ENCODE measurements at regions not wholly inside any gene's neighbourhood (a gene's known extent, or its start where the extent isn't known, plus 50 kb on each side); places are given as distances from the start of the nearest gene placed in this dataset.

DNA sequence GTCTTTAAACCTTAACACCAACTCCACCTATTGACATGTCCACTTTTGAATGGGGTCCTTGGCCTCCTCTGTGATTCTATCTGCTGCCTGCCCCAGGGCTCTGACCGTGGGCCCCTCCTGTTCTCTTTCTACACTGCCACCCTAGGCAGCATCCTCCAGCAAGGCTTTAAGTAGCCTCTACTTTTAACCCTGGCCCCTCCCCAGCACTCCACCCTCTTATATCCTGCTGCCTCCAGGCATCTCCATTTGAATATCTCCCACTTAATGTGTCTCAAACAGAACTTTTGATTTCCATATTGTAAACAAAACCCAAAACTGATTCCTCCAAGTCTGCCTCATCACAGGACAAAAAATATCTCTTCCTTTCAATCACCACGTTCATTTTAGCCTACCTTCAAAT is 90.5 kb upstream of the ARHGAP32 start:
- Histone ChIP-seq H3K36me3 (replicated peaks in 1 of 2; ENCODE audit: control insufficient read depth in 2 of 2, insufficient read depth in 2 of 2, low read length in 2 of 2) (no peaks in the 10 kb centered on the region), H4K8ac (ENCODE audit: low read depth, low read length) (no peak overlapping the region), H4K91ac (ENCODE audit: low read depth, low read length, poor library complexity) (no peak overlapping the region), H2BK5ac (ENCODE audit: low read length) (no peak overlapping the region), H2BK15ac (ENCODE audit: low read length) (no peak overlapping the region), H3K9me3 (replicated peaks in 1 of 2; ENCODE audit: control insufficient read depth in 2 of 2, insufficient read depth in 1 of 2, low read depth in 1 of 2, low read length in 2 of 2) (no peaks in the 10 kb centered on the region), H3K4me3 (ENCODE audit: low read length in 2 of 2) (no peak overlapping the region), H3K14ac (ENCODE audit: low read length) (no peak overlapping the region), H3K18ac (ENCODE audit: low read length) (no peak overlapping the region), H3K4me2 (ENCODE audit: insufficient read depth, low read length, poor library complexity, severe bottlenecking) (no peak overlapping the region), H3K9ac (ENCODE audit: low read depth, low read length, poor library complexity) (no peak overlapping the region), H3K4ac (ENCODE audit: low read length) (no peak overlapping the region), H2AK5ac (ENCODE audit: low read depth, low read length) (no peak overlapping the region), H3K79me1 (ENCODE audit: low read depth, low read length) (no peaks in the 10 kb centered on the region), H3K4me1 (ENCODE audit: control insufficient read depth in 2 of 2, insufficient read depth in 1 of 2, low read depth in 1 of 2, low read length in 2 of 2) (peaks cover 2 to 21% of the 10 kb centered on the region in 2 donors), H2BK12ac (ENCODE audit: low read length) (no peak overlapping the region), H3K27ac (replicated peaks; ENCODE audit: low read length) (no peak overlapping the region), H3K23ac (ENCODE audit: low read depth, low read length, poor library complexity) (no peak overlapping the region), H3K27me3 (ENCODE audit: control insufficient read depth in 3 of 3, insufficient read depth in 3 of 3, low read depth in 1 of 3, low read length in 3 of 3) (no peaks in the 10 kb centered on the region), H2BK120ac (ENCODE audit: low read depth, low read length) (no peak overlapping the region), H2AFZ (ENCODE audit: low read length) (no peak overlapping the region)
- no peak for DNase-seq (ENCODE audit: low spot score)
- WGBS, 2 donors (ENCODE audit: extremely low coverage in 2 of 2, insufficient read length in 2 of 2, insufficient replicate concordance in 1 of 2): no CpG with 5 or more reads among the region's 2 CpGs

DNA sequence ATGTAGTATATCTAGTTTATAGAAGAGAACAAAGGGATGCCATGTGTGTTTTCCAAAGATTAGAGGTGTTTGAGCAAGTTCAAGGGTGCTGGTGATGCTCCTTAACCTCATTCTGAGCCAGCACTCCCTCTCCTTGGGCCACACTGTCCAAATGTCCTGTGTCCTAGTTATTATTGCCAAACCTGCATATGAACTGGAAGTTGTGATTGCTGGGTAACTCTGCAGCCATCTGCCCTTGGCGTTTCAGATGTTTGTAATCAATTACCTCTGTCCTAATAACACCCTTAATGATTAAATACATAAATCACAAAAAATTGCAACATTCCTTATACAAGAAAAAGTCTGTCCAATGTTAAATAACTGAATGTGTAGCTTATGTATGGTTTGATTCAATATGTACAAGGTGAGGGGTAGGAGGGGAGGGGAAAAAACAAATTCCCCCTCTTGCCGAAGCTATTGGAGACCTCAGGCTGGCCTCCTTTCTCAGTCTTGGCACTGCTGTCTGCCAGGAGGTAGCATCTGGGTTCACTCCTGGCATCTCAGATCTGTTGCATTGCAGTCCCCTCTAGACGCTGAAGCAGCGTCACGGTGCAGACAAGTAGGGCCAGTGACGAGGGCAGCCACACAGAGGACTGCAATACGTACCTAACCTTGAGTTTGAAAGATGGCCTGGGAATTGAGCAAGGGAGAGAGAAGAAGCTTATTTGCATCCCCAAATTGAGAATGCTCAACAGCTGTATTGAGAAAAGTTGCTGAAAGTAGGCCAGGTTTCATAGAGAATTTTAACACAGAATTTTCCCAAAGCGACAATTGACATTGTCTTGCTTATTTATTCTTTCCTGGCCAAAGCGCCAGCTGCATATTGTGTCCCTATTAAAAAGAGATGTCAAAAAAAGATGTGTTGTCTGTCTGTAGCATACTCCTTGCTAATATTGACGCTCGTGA is 89.6 kb upstream of the ARHGAP32 start:
- Histone ChIP-seq H4K8ac (ENCODE audit: low read depth, low read length) (no peak overlapping the region), H3K4me1 (ENCODE audit: control insufficient read depth in 2 of 2, insufficient read depth in 1 of 2, low read depth in 1 of 2, low read length in 2 of 2) (peaks cover 2 to 14% of the 10 kb centered on the region in 2 donors), H2AFZ (ENCODE audit: low read length) (no peak overlapping the region), H3K36me3 (replicated peaks in 1 of 2; ENCODE audit: control insufficient read depth in 2 of 2, insufficient read depth in 2 of 2, low read length in 2 of 2) (no peaks in the 10 kb centered on the region), H3K79me1 (ENCODE audit: low read depth, low read length) (no peaks in the 10 kb centered on the region), H4K91ac (ENCODE audit: low read depth, low read length, poor library complexity) (no peak overlapping the region), H2BK5ac (ENCODE audit: low read length) (no peak overlapping the region), H2AK5ac (ENCODE audit: low read depth, low read length) (no peak overlapping the region), H3K14ac (ENCODE audit: low read length) (no peak overlapping the region), H2BK120ac (ENCODE audit: low read depth, low read length) (no peak overlapping the region), H2BK12ac (ENCODE audit: low read length) (no peak overlapping the region), H3K18ac (ENCODE audit: low read length) (no peak overlapping the region), H3K4me2 (ENCODE audit: insufficient read depth, low read length, poor library complexity, severe bottlenecking) (no peak overlapping the region), H3K4ac (ENCODE audit: low read length) (no peak overlapping the region), H3K9ac (ENCODE audit: low read depth, low read length, poor library complexity) (no peak overlapping the region), H3K27me3 (ENCODE audit: control insufficient read depth in 3 of 3, insufficient read depth in 3 of 3, low read depth in 1 of 3, low read length in 3 of 3) (no peaks in the 10 kb centered on the region), H3K4me3 (ENCODE audit: low read length in 2 of 2) (no peak overlapping the region), H2BK15ac (ENCODE audit: low read length) (no peak overlapping the region), H3K9me3 (replicated peaks in 1 of 2; ENCODE audit: control insufficient read depth in 2 of 2, insufficient read depth in 1 of 2, low read depth in 1 of 2, low read length in 2 of 2) (no peaks in the 10 kb centered on the region), H3K27ac (replicated peaks; ENCODE audit: low read length) (no peak overlapping the region), H3K23ac (ENCODE audit: low read depth, low read length, poor library complexity) (no peak overlapping the region)
- WGBS, 2 donors (ENCODE audit: extremely low coverage in 2 of 2, insufficient read length in 2 of 2, insufficient replicate concordance in 1 of 2): no CpG with 5 or more reads among the region's 11 CpGs
- DNase-seq (ENCODE audit: low spot score): no peak

DNA sequence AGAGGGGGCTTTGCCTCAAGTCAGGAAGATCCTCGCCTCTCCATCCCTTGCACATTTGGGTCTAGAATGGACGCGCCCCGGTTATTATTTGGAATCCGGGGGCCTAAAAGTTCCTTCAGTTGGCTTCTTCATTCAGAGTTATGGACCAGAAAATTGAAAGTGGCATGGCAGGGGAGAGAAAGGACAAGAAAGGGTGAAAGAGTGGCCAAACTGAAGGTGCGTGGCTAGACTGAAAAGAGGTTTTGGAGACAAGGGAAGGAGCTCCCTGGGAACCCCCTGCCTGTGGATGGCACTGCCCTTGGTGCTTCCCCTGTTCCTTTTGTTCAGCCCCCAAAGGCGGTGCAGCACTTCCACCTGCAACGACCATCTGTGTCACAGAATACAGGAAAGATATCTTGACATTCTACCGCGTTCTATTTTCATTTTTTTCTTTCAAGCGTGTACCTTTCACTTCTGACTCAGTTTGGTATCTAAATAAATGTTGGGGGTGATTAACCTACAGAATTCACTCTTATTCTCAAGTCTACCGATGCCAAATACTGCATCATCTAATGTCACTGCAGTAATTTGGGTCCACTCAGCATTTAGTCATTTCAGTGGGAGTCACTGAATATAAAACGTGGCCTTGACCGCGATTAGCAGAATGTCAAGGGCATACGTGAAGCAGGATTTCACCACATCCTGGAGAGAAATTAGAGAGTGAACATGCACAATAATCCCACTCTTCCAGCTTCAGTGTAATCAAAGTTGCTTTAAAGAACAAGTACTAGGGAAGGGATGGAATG is 88.1 kb upstream of the ARHGAP32 start:
- peak overlapping the region; percentile 49 for H3K23ac ChIP-seq (ENCODE audit: low read depth, low read length, poor library complexity)
- no peak overlapping the region for H2AK5ac ChIP-seq (ENCODE audit: low read depth, low read length)
- no peak overlapping the region for H2BK5ac ChIP-seq (ENCODE audit: low read length)
- H3K4me2 ChIP-seq (ENCODE audit: insufficient read depth, low read length, poor library complexity, severe bottlenecking): peak overlapping the region; percentile 97
- H4K91ac ChIP-seq (ENCODE audit: low read depth, low read length, poor library complexity): no peak overlapping the region
- no peak overlapping the region for H4K8ac ChIP-seq (ENCODE audit: low read depth, low read length)
- H3K4me1 ChIP-seq (ENCODE audit: control insufficient read depth in 2 of 2, insufficient read depth in 1 of 2, low read depth in 1 of 2, low read length in 2 of 2): peaks cover 2 to 15% of the 10 kb centered on the region in 2 donors
- H2AFZ ChIP-seq (ENCODE audit: low read length): peak overlapping the region; percentile 95
- peak overlapping the region; percentile 70 for H2BK15ac ChIP-seq (ENCODE audit: low read length)
- H3K14ac ChIP-seq (ENCODE audit: low read length): no peak overlapping the region
- H3K27me3 ChIP-seq (ENCODE audit: control insufficient read depth in 3 of 3, insufficient read depth in 3 of 3, low read depth in 1 of 3, low read length in 3 of 3): no peaks in the 10 kb centered on the region
- peak overlapping the region; percentile 82 to 85 for H3K4me3 ChIP-seq (ENCODE audit: low read length in 2 of 2)
- no peak overlapping the region for H2BK12ac ChIP-seq (ENCODE audit: low read length)
- H3K18ac ChIP-seq (ENCODE audit: low read length): peak overlapping the region; percentile 98
- WGBS, 2 donors (ENCODE audit: extremely low coverage in 2 of 2, insufficient read length in 2 of 2, insufficient replicate concordance in 1 of 2): no CpG with 5 or more reads among the region's 16 CpGs
- H3K4ac ChIP-seq (ENCODE audit: low read length): no peak overlapping the region
- H3K9ac ChIP-seq (ENCODE audit: low read depth, low read length, poor library complexity): peak overlapping the region; percentile 63
- DNase-seq (ENCODE audit: low spot score): no peak
- H3K79me1 ChIP-seq (ENCODE audit: low read depth, low read length): no peaks in the 10 kb centered on the region
- H3K36me3 ChIP-seq (replicated peaks in 1 of 2; ENCODE audit: control insufficient read depth in 2 of 2, insufficient read depth in 2 of 2, low read length in 2 of 2): no peaks in the 10 kb centered on the region
- no peak overlapping the region for H3K27ac ChIP-seq (replicated peaks; ENCODE audit: low read length)
- H2BK120ac ChIP-seq (ENCODE audit: low read depth, low read length): no peak overlapping the region
- H3K9me3 ChIP-seq (replicated peaks in 1 of 2; ENCODE audit: control insufficient read depth in 2 of 2, insufficient read depth in 1 of 2, low read depth in 1 of 2, low read length in 2 of 2): no peaks in the 10 kb centered on the region
